ENCODE measurements at regions not wholly inside any gene's neighbourhood (a gene's known extent, or its start where the extent isn't known, plus 50 kb on each side); places are given as distances from the start of the nearest gene placed in this dataset.

DNA sequence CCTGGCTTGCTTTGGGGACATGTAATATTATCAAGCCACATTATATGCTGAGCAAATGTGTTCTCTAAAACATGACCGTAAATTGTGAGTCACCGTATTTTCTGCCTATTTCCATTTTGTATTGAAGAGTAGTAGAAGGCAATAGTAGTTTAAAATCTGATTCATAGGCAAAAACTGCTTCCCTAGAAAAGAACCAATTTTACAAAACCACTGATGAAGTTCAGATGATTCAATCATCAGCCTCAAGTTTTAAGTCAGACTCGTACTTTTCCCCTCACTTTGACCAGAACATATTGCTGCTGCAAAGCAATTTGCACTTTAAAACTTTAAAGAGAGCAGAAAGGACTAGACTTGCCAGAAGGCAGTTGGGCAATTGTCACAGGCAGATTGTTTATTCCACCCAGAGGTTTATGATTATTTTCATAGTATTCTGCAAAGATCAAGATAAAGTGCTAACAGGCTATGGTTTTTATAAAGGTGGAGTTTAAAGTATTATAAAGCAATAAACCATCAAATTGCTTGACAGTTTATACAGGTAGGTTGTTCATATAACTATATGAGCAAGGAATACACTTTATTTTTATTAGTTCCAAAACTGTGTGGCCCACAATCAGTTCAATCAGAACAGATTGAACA, 168.2 kb downstream of the ETV1 start:
- H3K4me3 ChIP-seq (ENCODE audit: low read length), result no peak overlapping the region
- DNase-seq (ENCODE audit: low read depth), result peak; percentile 60
- H3K9ac ChIP-seq (ENCODE audit: low read length), result no peak overlapping the region
- peaks cover 7% of the 10 kb centered on the region for H3K4me1 ChIP-seq (ENCODE audit: control insufficient read depth, insufficient read depth, low read length)
- H3K36me3 ChIP-seq (ENCODE audit: control insufficient read depth, insufficient read depth, low read length, severe bottlenecking), result no peaks in the 10 kb centered on the region
- H3K27me3 ChIP-seq (replicated peaks; ENCODE audit: control insufficient read depth, insufficient read depth, low read length), result no peaks in the 10 kb centered on the region
- H3K9me3 ChIP-seq (ENCODE audit: control insufficient read depth, low read length), result no peaks in the 10 kb centered on the region

DNA sequence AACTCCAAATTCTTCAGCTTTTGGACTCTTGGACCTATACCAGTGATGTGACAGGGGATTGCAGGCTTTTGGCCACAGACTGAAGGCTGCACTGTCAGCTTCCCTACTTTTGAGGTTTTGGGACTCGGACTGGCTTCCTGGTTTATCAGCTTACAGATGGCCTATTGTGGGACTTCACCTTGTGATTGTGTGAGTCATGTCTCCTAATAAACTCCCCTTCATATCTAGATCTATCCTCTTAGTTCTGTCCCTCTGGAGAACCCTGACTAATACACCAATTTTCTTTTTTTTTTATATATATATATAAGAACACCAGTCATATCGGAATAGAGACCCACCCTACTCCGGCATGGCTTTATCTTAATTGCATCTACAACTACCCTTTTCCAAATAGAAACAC, 166.8 kb downstream of the ETV1 start:
- Histone ChIP-seq H3K4me1 (ENCODE audit: control insufficient read depth, insufficient read depth, low read length) (peaks cover 7% of the 10 kb centered on the region), H3K9me3 (ENCODE audit: control insufficient read depth, low read length) (no peaks in the 10 kb centered on the region), H3K27me3 (replicated peaks; ENCODE audit: control insufficient read depth, insufficient read depth, low read length) (no peaks in the 10 kb centered on the region), H3K9ac (ENCODE audit: low read length) (no peak overlapping the region), H3K4me3 (ENCODE audit: low read length) (no peak overlapping the region), H3K36me3 (ENCODE audit: control insufficient read depth, insufficient read depth, low read length, severe bottlenecking) (no peaks in the 10 kb centered on the region)
- no peak for DNase-seq (ENCODE audit: low read depth)

DNA sequence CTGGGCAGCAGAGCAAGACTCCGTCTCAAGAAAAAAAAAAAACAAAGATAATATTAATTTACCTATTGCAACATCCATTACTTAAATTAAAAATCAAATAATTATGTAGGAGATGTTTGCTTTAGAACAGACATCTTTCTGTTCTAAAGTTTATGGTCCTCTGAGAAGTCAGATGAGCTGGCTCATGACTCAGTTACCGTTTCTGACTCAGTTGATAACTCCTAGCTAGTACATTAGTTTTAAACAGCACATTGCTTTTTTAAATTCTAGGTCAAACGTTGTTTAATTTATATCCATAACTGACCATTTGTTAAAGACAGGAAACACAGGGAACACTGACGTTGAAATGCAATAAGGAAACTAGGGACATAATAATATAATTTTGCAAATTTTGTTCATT, 162.7 kb downstream of the ETV1 start:
- Histone ChIP-seq H3K9ac (ENCODE audit: low read length) (no peak overlapping the region), H3K9me3 (ENCODE audit: control insufficient read depth, low read length) (no peaks in the 10 kb centered on the region), H3K4me1 (ENCODE audit: control insufficient read depth, insufficient read depth, low read length) (peaks cover 7% of the 10 kb centered on the region), H3K4me3 (ENCODE audit: low read length) (no peak overlapping the region), H3K36me3 (ENCODE audit: control insufficient read depth, insufficient read depth, low read length, severe bottlenecking) (no peaks in the 10 kb centered on the region), H3K27me3 (replicated peaks; ENCODE audit: control insufficient read depth, insufficient read depth, low read length) (no peaks in the 10 kb centered on the region)
- DNase-seq (ENCODE audit: low read depth), result no peak

DNA sequence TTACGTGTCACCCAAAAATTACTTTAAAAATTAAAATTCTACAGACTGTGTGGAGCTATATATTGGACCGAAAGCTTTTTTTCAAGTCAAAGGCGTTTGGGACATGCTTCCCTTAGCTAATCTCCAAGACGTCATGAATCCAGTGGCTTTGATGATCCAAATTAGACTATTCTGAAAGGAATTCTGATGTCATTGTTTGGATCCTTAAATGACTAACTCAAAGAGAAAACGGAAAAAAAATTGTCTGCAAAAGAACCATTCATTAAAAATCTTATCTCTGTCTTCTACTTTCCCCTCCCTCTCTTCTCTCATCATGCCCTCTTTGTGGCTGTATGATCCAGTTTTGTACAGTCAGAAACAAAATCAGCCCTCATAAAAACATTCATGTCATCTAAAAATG, 161.8 kb downstream of the ETV1 start:
- Histone ChIP-seq H3K27me3 (replicated peaks; ENCODE audit: control insufficient read depth, insufficient read depth, low read length) (no peaks in the 10 kb centered on the region), H3K4me1 (ENCODE audit: control insufficient read depth, insufficient read depth, low read length) (peaks cover 7% of the 10 kb centered on the region), H3K9me3 (ENCODE audit: control insufficient read depth, low read length) (no peaks in the 10 kb centered on the region), H3K36me3 (ENCODE audit: control insufficient read depth, insufficient read depth, low read length, severe bottlenecking) (no peaks in the 10 kb centered on the region), H3K4me3 (ENCODE audit: low read length) (no peak overlapping the region), H3K9ac (ENCODE audit: low read length) (no peak overlapping the region)
- no peak for DNase-seq (ENCODE audit: low read depth)

DNA sequence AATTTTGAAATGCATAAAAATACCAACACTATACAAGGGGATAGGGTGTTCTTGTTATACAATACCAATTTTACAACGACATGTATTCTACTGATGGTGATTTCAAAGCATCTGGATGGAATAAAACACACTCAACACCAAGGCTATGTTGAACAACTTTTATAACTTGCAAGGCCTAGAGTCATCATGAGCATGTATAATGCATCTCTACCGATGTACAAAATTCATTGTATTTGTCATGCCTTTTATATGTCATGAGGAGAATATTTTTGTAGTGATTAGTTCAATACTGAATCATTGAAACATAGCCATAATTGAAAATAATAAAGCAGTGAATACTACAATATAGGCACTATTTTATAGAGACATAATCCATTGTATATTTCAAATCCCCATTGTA, 160.2 kb downstream of the ETV1 start:
- peaks cover 7% of the 10 kb centered on the region for H3K4me1 ChIP-seq (ENCODE audit: control insufficient read depth, insufficient read depth, low read length)
- no peaks in the 10 kb centered on the region for H3K9me3 ChIP-seq (ENCODE audit: control insufficient read depth, low read length)
- no peaks in the 10 kb centered on the region for H3K27me3 ChIP-seq (replicated peaks; ENCODE audit: control insufficient read depth, insufficient read depth, low read length)
- no peak overlapping the region for H3K4me3 ChIP-seq (ENCODE audit: low read length)
- no peak for DNase-seq (ENCODE audit: low read depth)
- no peak overlapping the region for H3K9ac ChIP-seq (ENCODE audit: low read length)
- no peaks in the 10 kb centered on the region for H3K36me3 ChIP-seq (ENCODE audit: control insufficient read depth, insufficient read depth, low read length, severe bottlenecking)

DNA sequence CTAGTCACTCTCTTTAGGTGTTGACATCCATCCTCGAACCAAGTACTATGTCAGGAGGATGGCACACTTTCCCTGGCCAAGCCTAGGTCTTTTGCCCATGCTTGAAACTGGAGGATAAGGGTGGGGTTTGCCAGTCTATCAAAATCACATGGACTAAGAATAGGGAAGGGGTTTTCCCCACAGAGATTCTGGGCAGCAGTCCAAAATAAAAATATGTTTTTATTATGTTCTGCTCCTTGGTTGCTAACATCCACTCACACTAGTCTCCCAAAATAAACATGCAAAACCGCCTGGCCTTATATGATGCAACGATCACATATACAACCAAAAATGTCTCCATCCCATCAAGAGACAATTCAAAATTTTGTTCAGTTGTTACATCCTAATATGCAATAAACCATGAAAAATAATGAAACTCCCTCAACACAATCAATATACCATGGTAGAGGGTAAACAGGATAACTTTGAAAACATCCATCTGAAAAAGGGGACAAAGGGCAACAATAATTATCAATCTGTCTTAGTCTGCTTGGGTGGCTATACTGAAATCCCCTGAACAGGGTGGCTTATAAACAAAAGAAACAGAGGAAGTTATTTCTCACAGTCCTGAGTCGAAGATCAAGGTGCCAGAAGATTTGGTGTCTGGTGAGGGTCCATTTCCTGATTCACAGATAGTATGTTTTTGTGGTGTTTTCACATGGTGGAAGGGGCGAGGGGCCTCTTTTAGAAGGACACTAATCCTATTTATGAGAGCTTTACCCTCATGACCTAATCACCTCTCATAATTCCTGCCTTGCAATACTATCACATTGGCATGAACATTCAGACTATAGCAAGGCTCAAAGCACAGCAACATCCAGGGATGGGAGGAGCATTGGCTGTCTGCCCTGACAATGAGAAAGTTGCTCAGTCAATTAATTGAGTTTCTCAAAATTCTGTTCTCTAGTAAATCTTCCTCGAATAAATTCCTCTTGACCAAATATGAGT, 159.3 kb downstream of the ETV1 start:
- H3K27me3 ChIP-seq (replicated peaks; ENCODE audit: control insufficient read depth, insufficient read depth, low read length), result no peaks in the 10 kb centered on the region
- peaks cover 7% of the 10 kb centered on the region for H3K4me1 ChIP-seq (ENCODE audit: control insufficient read depth, insufficient read depth, low read length)
- DNase-seq (ENCODE audit: low read depth), result peak; percentile 88
- H3K9me3 ChIP-seq (ENCODE audit: control insufficient read depth, low read length), result no peaks in the 10 kb centered on the region
- no peak overlapping the region for H3K9ac ChIP-seq (ENCODE audit: low read length)
- no peaks in the 10 kb centered on the region for H3K36me3 ChIP-seq (ENCODE audit: control insufficient read depth, insufficient read depth, low read length, severe bottlenecking)
- no peak overlapping the region for H3K4me3 ChIP-seq (ENCODE audit: low read length)

DNA sequence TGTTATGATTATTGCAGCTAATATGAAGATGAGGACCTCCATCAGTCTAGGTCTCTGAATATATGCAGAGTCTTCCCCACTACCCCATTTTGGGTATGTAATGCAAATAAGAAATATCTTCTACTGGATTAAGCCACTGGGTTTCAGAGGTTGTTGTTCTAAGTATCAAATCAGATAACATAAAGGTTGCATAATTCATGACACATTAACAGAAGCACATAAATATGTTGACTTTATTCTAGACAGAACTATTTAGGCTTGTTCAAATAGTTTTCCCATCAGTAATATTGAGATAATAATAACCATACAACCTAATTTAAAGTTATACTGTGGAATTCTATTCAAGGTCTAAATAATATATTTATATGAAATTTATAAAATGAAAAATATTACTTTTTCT, 157.1 kb downstream of the ETV1 start:
- Histone ChIP-seq H3K9ac (ENCODE audit: low read length) (no peak overlapping the region), H3K4me1 (ENCODE audit: control insufficient read depth, insufficient read depth, low read length) (peaks cover 7% of the 10 kb centered on the region), H3K36me3 (ENCODE audit: control insufficient read depth, insufficient read depth, low read length, severe bottlenecking) (no peaks in the 10 kb centered on the region), H3K9me3 (ENCODE audit: control insufficient read depth, low read length) (no peaks in the 10 kb centered on the region), H3K4me3 (ENCODE audit: low read length) (no peak overlapping the region), H3K27me3 (replicated peaks; ENCODE audit: control insufficient read depth, insufficient read depth, low read length) (no peaks in the 10 kb centered on the region)
- DNase-seq (ENCODE audit: low read depth), result peak; percentile 12

DNA sequence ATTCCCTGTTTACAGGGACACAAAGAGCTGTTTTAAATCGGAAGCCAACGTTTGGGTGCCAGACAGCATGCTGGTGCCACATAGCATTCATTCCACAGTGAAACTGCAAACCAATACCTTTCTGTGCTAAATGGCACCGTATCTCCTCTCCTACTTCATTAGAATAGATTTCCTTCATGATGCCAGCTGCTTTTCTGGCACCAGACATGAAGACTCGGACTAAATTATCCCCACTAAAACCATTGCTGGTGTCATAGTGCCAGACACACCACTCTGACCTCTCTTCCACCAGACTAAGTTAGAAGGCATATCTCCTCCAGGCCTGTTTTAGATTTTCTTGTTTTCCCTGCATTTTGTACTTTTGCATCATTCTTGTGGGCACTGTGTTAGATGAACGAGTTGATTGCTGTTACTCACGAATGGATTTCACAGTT, 155.1 kb downstream of the ETV1 start:
- Histone ChIP-seq H3K9ac (ENCODE audit: low read length) (no peak overlapping the region), H3K4me1 (ENCODE audit: control insufficient read depth, insufficient read depth, low read length) (peaks cover 7% of the 10 kb centered on the region), H3K4me3 (ENCODE audit: low read length) (no peak overlapping the region), H3K36me3 (ENCODE audit: control insufficient read depth, insufficient read depth, low read length, severe bottlenecking) (no peaks in the 10 kb centered on the region), H3K27me3 (replicated peaks; ENCODE audit: control insufficient read depth, insufficient read depth, low read length) (no peaks in the 10 kb centered on the region), H3K9me3 (ENCODE audit: control insufficient read depth, low read length) (no peaks in the 10 kb centered on the region)
- DNase-seq (ENCODE audit: low read depth), result peak; percentile 16

DNA sequence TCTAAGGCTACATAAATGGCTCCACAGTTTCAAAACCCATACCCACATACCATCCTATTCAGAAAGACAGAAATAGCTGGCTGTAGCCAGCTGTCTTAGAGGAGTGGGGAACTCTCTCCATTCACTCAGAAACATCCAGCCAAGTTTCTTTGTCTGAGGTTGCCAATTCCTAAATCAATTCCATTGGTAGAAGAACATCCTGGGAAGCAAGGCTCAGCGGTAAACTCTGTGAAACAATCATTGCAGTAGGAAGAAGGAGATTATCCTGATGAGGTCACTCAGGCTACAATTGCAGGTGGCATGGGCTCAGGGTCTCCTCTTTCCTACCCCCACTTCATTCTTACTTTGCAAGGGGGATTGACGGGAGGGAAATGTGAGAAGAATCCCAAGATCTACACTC, 154.0 kb downstream of the ETV1 start:
- no peak for DNase-seq (ENCODE audit: low read depth)
- no peaks in the 10 kb centered on the region for H3K36me3 ChIP-seq (ENCODE audit: control insufficient read depth, insufficient read depth, low read length, severe bottlenecking)
- no peak overlapping the region for H3K9ac ChIP-seq (ENCODE audit: low read length)
- no peak overlapping the region for H3K4me3 ChIP-seq (ENCODE audit: low read length)
- H3K4me1 ChIP-seq (ENCODE audit: control insufficient read depth, insufficient read depth, low read length), result peaks cover 2% of the 10 kb centered on the region
- H3K9me3 ChIP-seq (ENCODE audit: control insufficient read depth, low read length), result no peaks in the 10 kb centered on the region
- H3K27me3 ChIP-seq (replicated peaks; ENCODE audit: control insufficient read depth, insufficient read depth, low read length), result no peaks in the 10 kb centered on the region

DNA sequence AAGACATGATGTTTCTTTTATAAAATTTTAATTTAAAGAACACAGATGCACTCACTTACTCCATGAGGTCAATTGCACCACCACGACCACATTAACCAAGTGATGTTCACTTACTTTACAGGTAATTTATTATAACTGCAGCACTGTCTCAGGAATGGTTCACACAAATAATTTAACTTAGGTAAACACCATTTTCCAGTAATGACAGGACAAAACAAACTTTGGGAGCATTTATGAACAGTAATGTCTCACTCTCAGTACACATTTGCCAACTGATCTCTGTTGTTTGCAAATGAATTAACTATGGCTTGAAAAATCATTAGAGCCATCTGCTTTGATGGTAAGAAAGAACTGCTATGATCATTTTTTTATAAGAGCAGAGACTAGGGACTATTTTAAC, 150.4 kb downstream of the ETV1 start:
- H3K9me3 ChIP-seq (ENCODE audit: control insufficient read depth, low read length), result no peaks in the 10 kb centered on the region
- DNase-seq (ENCODE audit: low read depth), result no peak
- H3K9ac ChIP-seq (ENCODE audit: low read length), result no peak overlapping the region
- no peak overlapping the region for H3K4me3 ChIP-seq (ENCODE audit: low read length)
- no peaks in the 10 kb centered on the region for H3K27me3 ChIP-seq (replicated peaks; ENCODE audit: control insufficient read depth, insufficient read depth, low read length)
- no peaks in the 10 kb centered on the region for H3K36me3 ChIP-seq (ENCODE audit: control insufficient read depth, insufficient read depth, low read length, severe bottlenecking)
- no peaks in the 10 kb centered on the region for H3K4me1 ChIP-seq (ENCODE audit: control insufficient read depth, insufficient read depth, low read length)
